A549 (cell line): ENCODE measurements at regions not wholly inside any gene's neighbourhood (a gene's known extent, or its start where the extent isn't known, plus 50 kb on each side); places are given as distances from the start of the nearest gene placed in this dataset.

ENCODE experiments used
- ATAC-seq, 2 experiments: fragments of 200-7000 bp in 1 of 2; fragments of >200 bp in 1 of 2; cut with Nextera tagmentation in 1 of 2; cut with Tn5 transposase in 1 of 2; 3 replicates each; pipeline versions ENCODE4 v1.8.0 to v1.9.1; 2018 to 2020; ENCODE audit warnings: mild to moderate bottlenecking in 1 of 2, moderate library complexity in 1 of 2
- CTCF ChIA-PET: fragments of 300-600 bp; sonication (Branson Sonifier 250); formaldehyde crosslinking; extraction: SDS; loops from one replicate; lab custom pipeline; 2021; ENCODE audit warnings: antibody characterized with exemption, inconsistent platforms; lab: Yijun Ruan, JAX
- POLR2A ChIA-PET: fragments of 350-600 bp; formaldehyde crosslinking; extraction: SDS; loops from one replicate; lab custom pipeline; 2021; ENCODE audit warnings: antibody characterized with exemption, inconsistent platforms; lab: Yijun Ruan, JAX
- DNase-seq, 2 experiments: peaks; one replicate each; pipeline versions ENCODE4 v3.0.0 to v3.0.0-alpha.2; 2011 to 2016; ENCODE audit warnings: low read depth in 1 of 2, low spot score in 1 of 2
- FAIRE-seq: peaks from 2 replicates; lab custom pipeline; 2011; peaks lifted over from hg19 to GRCh38; lab: Jason Lieb, UNC
- H3K27ac ChIP-seq, 2 experiments: fragments of >200 bp; sonication (Bioruptor Twin); formaldehyde crosslinking; 3 replicates each; pipeline ENCODE4 v1.5.1; 2016 to 2017
- H3K4me1 ChIP-seq: fragments of >200 bp; sonication (Bioruptor Twin); formaldehyde crosslinking; 3 replicates; pipeline ENCODE4 v1.6.1; 2016
- H3K4me2 ChIP-seq: fragments of >200 bp; sonication (Bioruptor Twin); formaldehyde crosslinking; 3 replicates; pipeline ENCODE4 v1.6.1; 2016
- H3K4me3 ChIP-seq: fragments of >200 bp; sonication (Bioruptor Twin); formaldehyde crosslinking; 3 replicates; pipeline ENCODE4 v1.5.1; 2016
- H3K9me3 ChIP-seq: fragments of >200 bp; sonication (Bioruptor Twin); formaldehyde crosslinking; 3 replicates; pipeline ENCODE4 v1.6.1; 2016
- BCL3 ChIP-seq: fragments of >200 bp; sonication (Bioruptor Twin); formaldehyde crosslinking; IDR thresholded peaks from 3 replicates; pipeline ENCODE4 v1.6.1; 2016
- BHLHE40 ChIP-seq: IDR thresholded peaks from 2 replicates; pipeline ENCODE4 v1.6.1; 2012; ENCODE audit warnings: low read depth, low read length, inconsistent platforms
- CBX2 ChIP-seq: fragments of 200-600 bp; sonication (generic); IDR thresholded peaks from 2 replicates; pipeline ENCODE4 v1.6.1; 2016; ENCODE audit warnings: low read depth, mild to moderate bottlenecking, borderline replicate concordance
- EP300 ChIP-seq, 2 experiments: fragments of >200 bp; sonication (Bioruptor Twin); formaldehyde crosslinking; IDR thresholded peaks; 2 replicates in 1 of 2; 3 replicates in 1 of 2; pipeline ENCODE4 v1.6.1; 2016 to 2017
- ESRRA ChIP-seq: fragments of 150-350 bp; IDR thresholded peaks from 2 replicates; pipeline ENCODE4 v1.6.1; 2014; ENCODE audit warnings: mild to moderate bottlenecking, low read length, borderline replicate concordance
- FOSL2 ChIP-seq, 2 experiments: fragments of 450-650 bp in 1 of 2; fragments of >200 bp in 1 of 2; sonication (Bioruptor Twin) in 1 of 2; formaldehyde crosslinking; IDR thresholded peaks; 2 replicates each; pipeline versions ENCODE4 v1.5.0 to v1.6.1; 2016 to 2020; ENCODE audit warnings: mild to moderate bottlenecking in 1 of 2, moderate library complexity in 1 of 2
- FOXS1 ChIP-seq: fragments of 250-450 bp; sonication (Bioruptor Pico); IDR thresholded peaks from 2 replicates; pipeline ENCODE4 v1.5.0; 2020; ENCODE audit warnings: mild to moderate bottlenecking, moderate library complexity
- GATA3 ChIP-seq: IDR thresholded peaks from 2 replicates; pipeline ENCODE4 v1.6.1; 2012; ENCODE audit warnings: borderline replicate concordance
- HDAC2 ChIP-seq: fragments of 200-600 bp; sonication (generic); IDR thresholded peaks from 2 replicates; pipeline ENCODE4 v1.6.1; 2016
- HOXA7 ChIP-seq: fragments of 250-450 bp; sonication (Bioruptor Pico); IDR thresholded peaks from 2 replicates; pipeline ENCODE4 v1.5.0; 2020; ENCODE audit warnings: mild to moderate bottlenecking, moderate library complexity
- HOXB13 ChIP-seq: fragments of 250-450 bp; sonication (Bioruptor Pico); IDR thresholded peaks from 2 replicates; pipeline ENCODE4 v1.5.0; 2020; ENCODE audit warnings: low read depth, mild to moderate bottlenecking, moderate library complexity
- HOXB5 ChIP-seq: fragments of 250-450 bp; sonication (Bioruptor Pico); IDR thresholded peaks from 2 replicates; pipeline ENCODE4 v1.5.0; 2020; ENCODE audit warnings: mild to moderate bottlenecking, moderate library complexity
- JUN ChIP-seq, 2 experiments: fragments of >200 bp; sonication (Bioruptor Twin); formaldehyde crosslinking; IDR thresholded peaks; 2 replicates in 1 of 2; 3 replicates in 1 of 2; pipeline ENCODE4 v1.6.1; 2016 to 2017
- JUNB ChIP-seq: fragments of >200 bp; sonication (Bioruptor Twin); formaldehyde crosslinking; IDR thresholded peaks from 2 replicates; pipeline ENCODE4 v1.6.1; 2016
- KDM1A ChIP-seq: fragments of 200-600 bp; sonication (generic); IDR thresholded peaks from 2 replicates; pipeline ENCODE4 v1.6.1; 2016; ENCODE audit warnings: low read depth, mild to moderate bottlenecking
- KDM5A ChIP-seq: fragments of 200-600 bp; sonication (generic); IDR thresholded peaks from 2 replicates; pipeline ENCODE4 v1.6.1; 2016; ENCODE audit warnings: antibody characterized with exemption, mild to moderate bottlenecking
- MAFK ChIP-seq: fragments of 450-650 bp; IDR thresholded peaks from 2 replicates; pipeline ENCODE4 v1.6.1; 2014; ENCODE audit not compliant: partially characterized antibody
- MAX ChIP-seq: IDR thresholded peaks from 2 replicates; pipeline ENCODE4 v1.6.1; 2012
- NFE2L2 ChIP-seq: fragments of 150-350 bp; conservative IDR thresholded peaks from 2 replicates; pipeline ENCODE4 v1.6.1; 2014; ENCODE audit warnings: low read length
- PHF8 ChIP-seq: fragments of 200-600 bp; sonication (generic); IDR thresholded peaks from 2 replicates; pipeline ENCODE4 v1.6.1; 2016; ENCODE audit warnings: low read depth, mild to moderate bottlenecking, antibody characterized with exemption, moderate library complexity, borderline replicate concordance
- POLR2A ChIP-seq: IDR thresholded peaks from 2 replicates; pipeline ENCODE4 v1.6.1; 2012; ENCODE audit warnings: mild to moderate bottlenecking, low read length
- RFX5 ChIP-seq: fragments of 450-650 bp; IDR thresholded peaks from 2 replicates; pipeline ENCODE4 v1.7.1; 2014; ENCODE audit warnings: antibody characterized with exemption, mild to moderate bottlenecking, moderate library complexity
- RNF2 ChIP-seq: fragments of 200-600 bp; sonication (generic); IDR thresholded peaks from 2 replicates; pipeline ENCODE4 v1.6.1; 2016; ENCODE audit warnings: low read depth, mild to moderate bottlenecking, antibody characterized with exemption, moderate library complexity, borderline replicate concordance
- ZFP36 ChIP-seq: fragments of 450-650 bp; IDR thresholded peaks from 2 replicates; pipeline ENCODE4 v1.6.1; 2014; ENCODE audit warnings: borderline replicate concordance; ENCODE audit not compliant: partially characterized antibody
- ZSCAN20 ChIP-seq: fragments of 250-450 bp; sonication (Bioruptor Pico); IDR thresholded peaks from 2 replicates; pipeline ENCODE4 v1.8.0; 2022; ENCODE audit warnings: mild to moderate bottlenecking, moderate library complexity
- WGBS: methylation state at CpG from one replicate; pipeline ENCODE4 v1.1.6; 2017; ENCODE audit errors: missing lambda C conversion rate; 5-methylcytosine and 5-hydroxymethylcytosine counted together
- TF ChIP-seq, protein P1 (sequence below): fragments of 200-600 bp; sonication (generic); IDR thresholded peaks from 2 replicates; pipeline ENCODE4 v1.6.1; 2016; ENCODE audit warnings: antibody characterized with exemption, mild to moderate bottlenecking, moderate library complexity

DNA sequence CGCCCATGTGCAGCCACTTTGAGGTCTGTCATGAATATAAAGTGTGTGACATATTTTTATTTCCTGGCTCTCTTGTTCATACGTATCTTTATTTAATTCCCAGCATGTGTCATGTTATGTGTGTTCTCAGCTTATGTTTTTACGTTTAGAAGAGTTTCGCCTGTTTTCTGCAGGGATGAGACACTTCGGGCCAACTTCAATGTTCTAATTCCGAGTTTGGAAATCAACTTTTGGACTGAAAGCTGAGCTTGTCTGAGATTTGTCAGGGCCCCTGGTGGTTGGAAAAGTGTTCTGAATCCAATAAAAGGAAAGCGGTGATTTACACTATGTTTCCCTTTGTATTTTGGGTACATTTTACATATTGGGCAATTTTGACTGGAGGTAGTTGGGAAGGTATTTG lies 810.7 kb downstream of the TBC1D22A start:
- ChIA-PET CTCF (no interaction called here), POLR2A (no interaction called here)
- FAIRE-seq (no peak), ATAC-seq (no peak), DNase-seq (no peak)
- WGBS = 69% methylated on average over 7 of the region's 7 CpGs
- no peak overlapping the region for H3K27ac ChIP-seq
- TF ChIP-seq NFE2L2 (no peak), RNF2 (no peak), RFX5 (no peak), FOXS1 (no peak), FOSL2 (IDR thresholded peaks at IDR 0.05) (no peak), FOSL2 (CRISPR knock-in tag; IDR thresholded peaks at IDR 0.05) (no peak), EP300 (IDR thresholded peaks at IDR 0.05) (no peak), ZSCAN20 (CRISPR knock-in tag) (no peak), HDAC2 (no peak), GATA3 (no peak), JUN (IDR thresholded peaks at IDR 0.05) (no peak), BHLHE40 (no peak), KDM1A (no peak), ESRRA (no peak), PHF8 (no peak), MAFK (no peak)
- TF ChIP-seq, protein P1, sequence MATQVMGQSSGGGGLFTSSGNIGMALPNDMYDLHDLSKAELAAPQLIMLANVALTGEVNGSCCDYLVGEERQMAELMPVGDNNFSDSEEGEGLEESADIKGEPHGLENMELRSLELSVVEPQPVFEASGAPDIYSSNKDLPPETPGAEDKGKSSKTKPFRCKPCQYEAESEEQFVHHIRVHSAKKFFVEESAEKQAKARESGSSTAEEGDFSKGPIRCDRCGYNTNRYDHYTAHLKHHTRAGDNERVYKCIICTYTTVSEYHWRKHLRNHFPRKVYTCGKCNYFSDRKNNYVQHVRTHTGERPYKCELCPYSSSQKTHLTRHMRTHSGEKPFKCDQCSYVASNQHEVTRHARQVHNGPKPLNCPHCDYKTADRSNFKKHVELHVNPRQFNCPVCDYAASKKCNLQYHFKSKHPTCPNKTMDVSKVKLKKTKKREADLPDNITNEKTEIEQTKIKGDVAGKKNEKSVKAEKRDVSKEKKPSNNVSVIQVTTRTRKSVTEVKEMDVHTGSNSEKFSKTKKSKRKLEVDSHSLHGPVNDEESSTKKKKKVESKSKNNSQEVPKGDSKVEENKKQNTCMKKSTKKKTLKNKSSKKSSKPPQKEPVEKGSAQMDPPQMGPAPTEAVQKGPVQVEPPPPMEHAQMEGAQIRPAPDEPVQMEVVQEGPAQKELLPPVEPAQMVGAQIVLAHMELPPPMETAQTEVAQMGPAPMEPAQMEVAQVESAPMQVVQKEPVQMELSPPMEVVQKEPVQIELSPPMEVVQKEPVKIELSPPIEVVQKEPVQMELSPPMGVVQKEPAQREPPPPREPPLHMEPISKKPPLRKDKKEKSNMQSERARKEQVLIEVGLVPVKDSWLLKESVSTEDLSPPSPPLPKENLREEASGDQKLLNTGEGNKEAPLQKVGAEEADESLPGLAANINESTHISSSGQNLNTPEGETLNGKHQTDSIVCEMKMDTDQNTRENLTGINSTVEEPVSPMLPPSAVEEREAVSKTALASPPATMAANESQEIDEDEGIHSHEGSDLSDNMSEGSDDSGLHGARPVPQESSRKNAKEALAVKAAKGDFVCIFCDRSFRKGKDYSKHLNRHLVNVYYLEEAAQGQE = no peak
- H3K4me3 ChIP-seq = no peak overlapping the region
- no peak overlapping the region for H3K4me2 ChIP-seq
- no peaks in the 10 kb centered on the region for H3K9me3 ChIP-seq
- H3K4me1 ChIP-seq = no peaks in the 10 kb centered on the region

DNA sequence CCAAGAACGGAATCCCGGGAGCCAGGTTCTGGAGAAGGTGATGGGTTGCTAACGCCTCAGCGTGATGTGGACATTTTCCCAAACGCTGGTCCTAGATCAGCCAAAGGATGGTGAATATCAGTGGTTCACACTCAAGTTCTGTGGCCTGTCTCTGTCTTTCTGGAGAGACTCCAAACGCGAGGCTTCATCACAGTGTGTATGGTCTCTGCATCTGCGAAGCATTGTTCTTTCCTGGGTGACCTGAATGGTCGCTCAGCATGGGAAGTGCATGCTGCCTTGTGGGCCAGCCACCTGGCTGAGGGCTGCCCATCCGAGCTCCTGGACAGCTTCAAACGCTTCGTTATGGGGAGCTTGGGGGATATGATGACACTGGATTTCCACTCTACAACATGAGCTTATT lies 810.0 kb downstream of the TBC1D22A start:
- no peak for FAIRE-seq
- no peak for DNase-seq
- H3K4me3 ChIP-seq = no peak overlapping the region
- no peaks in the 10 kb centered on the region for H3K9me3 ChIP-seq
- no peak overlapping the region for H3K27ac ChIP-seq
- 48% methylated on average over 9 of the region's 12 CpGs for WGBS
- no peak for TF ChIP-seq ZFP36
- no peak for TF ChIP-seq HOXB13 (CRISPR knock-in tag)
- no peak for TF ChIP-seq POLR2A
- no peak for TF ChIP-seq CBX2
- no peak for TF ChIP-seq HOXA7 (CRISPR knock-in tag)
- TF ChIP-seq MAX = no peak
- TF ChIP-seq KDM5A = no peak
- no peak for TF ChIP-seq KDM1A
- TF ChIP-seq ZSCAN20 (CRISPR knock-in tag) = no peak
- TF ChIP-seq HOXB5 (CRISPR knock-in tag) = no peak
- TF ChIP-seq RFX5 = no peak
- no peak for TF ChIP-seq MAFK
- no peak for TF ChIP-seq JUNB
- no peak for TF ChIP-seq BCL3
- no peak for TF ChIP-seq RNF2
- TF ChIP-seq EP300 (IDR thresholded peaks at IDR 0.05) = no peak
- no peak for TF ChIP-seq FOSL2 (IDR thresholded peaks at IDR 0.05)
- no peak for TF ChIP-seq FOSL2 (CRISPR knock-in tag; IDR thresholded peaks at IDR 0.05)
- POLR2A ChIA-PET = no interaction called here
- no peaks in the 10 kb centered on the region for H3K4me1 ChIP-seq
- ATAC-seq = no peak
- CTCF ChIA-PET = no interaction called here
- no peak overlapping the region for H3K4me2 ChIP-seq
